ENCODE measurements at regions not wholly inside any gene's neighbourhood (a gene's known extent, or its start where the extent isn't known, plus 50 kb on each side); places are given as distances from the start of the nearest gene placed in this dataset.

DNA sequence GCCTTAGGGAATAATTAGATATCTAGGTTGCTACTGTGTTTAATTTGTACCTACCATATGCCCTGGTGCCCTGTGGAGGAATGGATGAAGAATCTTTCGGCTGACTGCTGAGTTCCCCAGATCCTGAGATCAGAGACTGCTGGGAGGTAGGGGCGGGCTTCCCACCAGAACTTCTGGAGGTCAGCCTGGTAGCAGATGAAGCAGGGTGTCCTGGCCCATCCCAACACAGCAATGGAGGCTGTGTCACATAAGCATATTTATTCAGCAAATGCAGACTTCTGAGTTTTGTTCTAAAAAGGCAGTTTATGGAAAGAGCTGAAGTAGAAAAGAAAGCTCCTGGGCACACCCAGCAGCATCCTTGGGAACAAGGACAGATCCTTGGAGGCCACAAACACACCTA is 74.0 kb downstream of the KRTAP19-8 start:
- Histone ChIP-seq H3K27ac (ENCODE audit: low read length) (no peak overlapping the region), H3K4me3 (ENCODE audit: low read length) (no peak overlapping the region), H3K9me3 (ENCODE audit: control insufficient read depth, insufficient read depth, low read length) (no peaks in the 10 kb centered on the region), H3K4me1 (ENCODE audit: control insufficient read depth, insufficient read depth, low read length) (no peaks in the 10 kb centered on the region), H3K36me3 (ENCODE audit: control insufficient read depth, insufficient read depth, low read length) (no peaks in the 10 kb centered on the region), H3K27me3 (ENCODE audit: control insufficient read depth, insufficient read depth, low read length) (no peaks in the 10 kb centered on the region)
- no peak overlapping the region for H3K27ac Mint-ChIP-seq
- H3K36me3 Mint-ChIP-seq, result no peaks in the 10 kb centered on the region
- H3K9me3 Mint-ChIP-seq, result peaks cover 0 to 2% of the 10 kb centered on the region in 2 donors
- no peak for ATAC-seq
- TF ChIP-seq, protein P1, sequence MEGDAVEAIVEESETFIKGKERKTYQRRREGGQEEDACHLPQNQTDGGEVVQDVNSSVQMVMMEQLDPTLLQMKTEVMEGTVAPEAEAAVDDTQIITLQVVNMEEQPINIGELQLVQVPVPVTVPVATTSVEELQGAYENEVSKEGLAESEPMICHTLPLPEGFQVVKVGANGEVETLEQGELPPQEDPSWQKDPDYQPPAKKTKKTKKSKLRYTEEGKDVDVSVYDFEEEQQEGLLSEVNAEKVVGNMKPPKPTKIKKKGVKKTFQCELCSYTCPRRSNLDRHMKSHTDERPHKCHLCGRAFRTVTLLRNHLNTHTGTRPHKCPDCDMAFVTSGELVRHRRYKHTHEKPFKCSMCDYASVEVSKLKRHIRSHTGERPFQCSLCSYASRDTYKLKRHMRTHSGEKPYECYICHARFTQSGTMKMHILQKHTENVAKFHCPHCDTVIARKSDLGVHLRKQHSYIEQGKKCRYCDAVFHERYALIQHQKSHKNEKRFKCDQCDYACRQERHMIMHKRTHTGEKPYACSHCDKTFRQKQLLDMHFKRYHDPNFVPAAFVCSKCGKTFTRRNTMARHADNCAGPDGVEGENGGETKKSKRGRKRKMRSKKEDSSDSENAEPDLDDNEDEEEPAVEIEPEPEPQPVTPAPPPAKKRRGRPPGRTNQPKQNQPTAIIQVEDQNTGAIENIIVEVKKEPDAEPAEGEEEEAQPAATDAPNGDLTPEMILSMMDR (IDR thresholded peaks at IDR 0.05), result no peak
- intact Hi-C loops (cut with micrococcal nuclease), result no loop called here
- H3K4me1 Mint-ChIP-seq, result no peaks in the 10 kb centered on the region
- peaks cover 0 to 4% of the 10 kb centered on the region in 2 donors for H3K27me3 Mint-ChIP-seq (ENCODE audit: low read depth in 2 of 2)
- WGBS (ENCODE audit: insufficient coverage), result 87% methylated on average over 2 of the region's 2 CpGs
- DNase-seq, result no peak
- H3K4me3 Mint-ChIP-seq, result no peak overlapping the region

DNA sequence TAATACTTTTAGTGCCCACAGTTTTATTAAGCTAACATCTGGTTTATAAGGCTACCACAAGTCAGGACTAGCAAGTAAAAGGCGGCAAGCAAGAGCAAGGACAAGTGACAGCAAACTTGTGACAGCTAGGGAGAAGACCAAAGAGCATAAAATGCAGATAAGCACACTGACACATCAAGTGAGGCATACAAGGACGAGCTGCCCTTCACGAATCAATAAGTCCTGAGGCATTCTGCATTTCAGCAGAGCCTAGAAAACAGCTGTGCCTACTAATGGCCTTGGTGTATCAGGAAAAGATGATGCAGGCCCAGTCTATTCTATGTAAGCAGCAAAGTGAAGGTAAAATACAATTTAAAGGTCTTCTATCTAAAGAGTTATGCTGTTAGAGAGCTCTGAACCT is 74.8 kb downstream of the KRTAP19-8 start:
- H3K9me3 Mint-ChIP-seq, result peaks cover 0 to 2% of the 10 kb centered on the region in 2 donors
- Histone ChIP-seq H3K4me3 (ENCODE audit: low read length) (no peak overlapping the region), H3K27ac (ENCODE audit: low read length) (no peak overlapping the region), H3K4me1 (ENCODE audit: control insufficient read depth, insufficient read depth, low read length) (no peaks in the 10 kb centered on the region), H3K27me3 (ENCODE audit: control insufficient read depth, insufficient read depth, low read length) (no peaks in the 10 kb centered on the region), H3K36me3 (ENCODE audit: control insufficient read depth, insufficient read depth, low read length) (no peaks in the 10 kb centered on the region), H3K9me3 (ENCODE audit: control insufficient read depth, insufficient read depth, low read length) (no peaks in the 10 kb centered on the region)
- no peaks in the 10 kb centered on the region for H3K4me1 Mint-ChIP-seq
- no peak overlapping the region for H3K4me3 Mint-ChIP-seq
- no peak for ATAC-seq
- TF ChIP-seq, protein P1 (IDR thresholded peaks at IDR 0.05), result no peak
- no peaks in the 10 kb centered on the region for H3K36me3 Mint-ChIP-seq
- H3K27me3 Mint-ChIP-seq (ENCODE audit: low read depth in 2 of 2), result peaks cover 0 to 4% of the 10 kb centered on the region in 2 donors
- 75% methylated on average over 3 of the region's 3 CpGs for WGBS (ENCODE audit: insufficient coverage)
- intact Hi-C loops (cut with micrococcal nuclease), result no loop called here
- no peak for DNase-seq
- no peak overlapping the region for H3K27ac Mint-ChIP-seq

DNA sequence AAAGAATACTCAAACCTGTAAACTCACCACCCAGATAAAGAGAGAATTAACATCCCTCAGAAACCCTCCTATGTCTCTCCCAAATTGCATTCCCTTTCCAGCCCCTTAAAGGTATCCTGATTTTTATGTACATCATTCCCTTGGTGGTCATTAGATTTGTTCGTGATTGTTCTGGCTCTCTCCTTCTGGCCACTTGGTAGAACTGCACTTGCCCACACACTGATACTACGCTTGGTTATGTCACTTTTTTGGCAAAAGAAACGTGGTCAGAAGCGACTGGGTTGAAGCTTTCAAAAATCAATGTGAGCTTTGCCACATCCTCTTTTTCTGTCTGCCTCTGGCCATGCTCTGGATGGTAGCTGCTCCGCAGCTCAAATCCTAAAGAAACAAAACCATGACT is 76.3 kb downstream of the KRTAP19-8 start:
- no peaks in the 10 kb centered on the region for H3K36me3 ChIP-seq (ENCODE audit: control insufficient read depth, insufficient read depth, low read length)
- Mint-ChIP-seq H3K4me1 (no peaks in the 10 kb centered on the region), H3K4me3 (no peak overlapping the region), H3K27ac (no peak overlapping the region), H3K9me3 (peaks cover 0 to 2% of the 10 kb centered on the region in 2 donors), H3K27me3 (ENCODE audit: low read depth in 2 of 2) (peaks cover 0 to 4% of the 10 kb centered on the region in 2 donors), H3K36me3 (no peaks in the 10 kb centered on the region)
- DNase-seq (no peak), ATAC-seq (no peak)
- H3K4me1 ChIP-seq (ENCODE audit: control insufficient read depth, insufficient read depth, low read length), result no peaks in the 10 kb centered on the region
- 70% methylated on average over 5 of the region's 5 CpGs for WGBS (ENCODE audit: insufficient coverage)
- H3K27me3 ChIP-seq (ENCODE audit: control insufficient read depth, insufficient read depth, low read length), result no peaks in the 10 kb centered on the region
- H3K4me3 ChIP-seq (ENCODE audit: low read length), result no peak overlapping the region
- no peaks in the 10 kb centered on the region for H3K9me3 ChIP-seq (ENCODE audit: control insufficient read depth, insufficient read depth, low read length)
- intact Hi-C loops (cut with micrococcal nuclease), result no loop called here
- no peak overlapping the region for H3K27ac ChIP-seq (ENCODE audit: low read length)
- TF ChIP-seq, protein P1 (IDR thresholded peaks at IDR 0.05), result no peak

DNA sequence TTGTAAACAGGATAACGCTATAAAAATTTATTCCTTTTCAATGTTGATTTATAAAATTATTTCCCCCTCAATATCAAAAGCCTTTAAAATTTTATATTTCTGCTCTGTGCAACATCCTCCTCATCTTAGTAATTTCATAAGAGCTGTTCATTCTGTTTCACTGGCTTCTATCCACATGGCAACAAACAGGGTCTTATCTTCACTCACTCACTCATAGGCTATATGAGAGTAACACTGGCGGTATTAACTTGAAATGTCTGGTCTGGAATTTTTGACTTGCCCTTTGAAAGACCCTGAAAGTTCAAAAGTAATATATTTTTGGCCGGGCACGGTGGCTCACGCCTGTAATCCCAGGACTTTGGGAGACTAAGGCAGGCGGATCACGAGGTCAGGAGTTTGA is 77.4 kb upstream of the KRTAP11-1 start:
- ATAC-seq (no peak), DNase-seq (no peak)
- Histone ChIP-seq H3K4me1 (ENCODE audit: control insufficient read depth, insufficient read depth, low read length) (no peaks in the 10 kb centered on the region), H3K27ac (ENCODE audit: low read length) (no peak overlapping the region), H3K4me3 (ENCODE audit: low read length) (no peak overlapping the region), H3K9me3 (ENCODE audit: control insufficient read depth, insufficient read depth, low read length) (no peaks in the 10 kb centered on the region), H3K36me3 (ENCODE audit: control insufficient read depth, insufficient read depth, low read length) (no peaks in the 10 kb centered on the region), H3K27me3 (ENCODE audit: control insufficient read depth, insufficient read depth, low read length) (no peaks in the 10 kb centered on the region)
- Mint-ChIP-seq H3K27ac (no peak overlapping the region), H3K36me3 (no peaks in the 10 kb centered on the region), H3K4me1 (no peaks in the 10 kb centered on the region), H3K9me3 (peaks cover 0 to 2% of the 10 kb centered on the region in 2 donors), H3K27me3 (ENCODE audit: low read depth in 2 of 2) (peaks cover 0 to 4% of the 10 kb centered on the region in 2 donors), H3K4me3 (no peak overlapping the region)
- TF ChIP-seq, protein P1 (IDR thresholded peaks at IDR 0.05), result no peak
- 94% methylated on average over 7 of the region's 7 CpGs for WGBS (ENCODE audit: insufficient coverage)
- intact Hi-C loops (cut with micrococcal nuclease), result no loop called here
